ENCODE measurements at regions not wholly inside any gene's neighbourhood (a gene's known extent, or its start where the extent isn't known, plus 50 kb on each side); places are given as distances from the start of the nearest gene placed in this dataset.
"Not testable (repeated sequence)": the region's sequence is repeated elsewhere in the genome, so short reads cannot be mapped to it uniquely, and the experiment has no call there.

- DNase-seq (no peak), ATAC-seq (replicated peaks) (no peak)
- H3K27me3 Mint-ChIP-seq = peaks cover 0 to 4% of the 10 kb centered on the region in 2 donors
- peaks cover 0 to 17% of the 10 kb centered on the region in 2 donors for H3K4me1 Mint-ChIP-seq
- H3K9me3 Mint-ChIP-seq = no peaks in the 10 kb centered on the region
- H3K4me3 Mint-ChIP-seq = no peak overlapping the region
- H3K36me3 Mint-ChIP-seq = no peaks in the 10 kb centered on the region
- no peak overlapping the region for H3K27ac Mint-ChIP-seq
Observed at GRCh38 chr10:64113792-64114191, 592.6 kb downstream of the REEP3 start.

DNA sequence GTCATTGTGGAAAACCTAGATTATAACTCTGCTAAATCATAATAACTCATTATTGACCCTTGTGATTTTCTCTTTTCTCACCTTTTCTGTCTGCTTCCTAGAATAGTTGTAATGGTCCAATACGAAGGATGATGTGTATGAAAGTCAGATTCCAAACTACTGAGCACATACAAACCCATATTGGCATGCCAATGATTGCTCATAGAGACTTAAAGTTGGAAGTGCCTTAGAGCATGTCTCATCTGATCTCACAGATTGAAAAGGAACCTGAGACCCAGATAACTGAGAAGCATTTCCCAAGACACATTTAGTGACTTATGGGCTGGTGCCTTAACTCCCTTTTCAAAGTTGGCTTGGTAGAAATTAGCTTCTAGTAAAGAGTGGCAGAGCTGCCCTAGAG, 594.3 kb downstream of the REEP3 start:
- Mint-ChIP-seq H3K27ac (no peak overlapping the region), H3K36me3 (no peaks in the 10 kb centered on the region), H3K9me3 (no peaks in the 10 kb centered on the region), H3K4me1 (peaks cover 0 to 17% of the 10 kb centered on the region in 2 donors), H3K4me3 (no peak overlapping the region), H3K27me3 (peaks cover 4 to 5% of the 10 kb centered on the region in 2 donors)
- DNase-seq = no peak
- no peak for ATAC-seq (replicated peaks)

- H3K27ac Mint-ChIP-seq = no peak overlapping the region
- no peak overlapping the region for H3K4me3 Mint-ChIP-seq
- peaks cover 0 to 17% of the 10 kb centered on the region in 2 donors for H3K4me1 Mint-ChIP-seq
- H3K9me3 Mint-ChIP-seq = no peaks in the 10 kb centered on the region
- no peak for DNase-seq
- ATAC-seq (replicated peaks) = peak; percentile 41 to 48
- H3K36me3 Mint-ChIP-seq = no peaks in the 10 kb centered on the region
- H3K27me3 Mint-ChIP-seq = peaks cover 4 to 5% of the 10 kb centered on the region in 2 donors
Observed at GRCh38 chr10:64115908-64116643, 594.9 kb downstream of the REEP3 start.

GRCh38 chr10:64116707-64117106, 595.5 kb downstream of the REEP3 start:
- Mint-ChIP-seq H3K4me1 (peaks cover 0 to 17% of the 10 kb centered on the region in 2 donors), H3K4me3 (no peak overlapping the region), H3K36me3 (no peaks in the 10 kb centered on the region), H3K27me3 (peaks cover 4 to 5% of the 10 kb centered on the region in 2 donors), H3K9me3 (no peaks in the 10 kb centered on the region), H3K27ac (no peak overlapping the region)
- ATAC-seq (replicated peaks) (no peak), DNase-seq (no peak)

GRCh38 chr10:64118736-64119135, 597.5 kb downstream of the REEP3 start:
- Mint-ChIP-seq H3K27ac (no peak overlapping the region), H3K27me3 (peaks cover 4 to 5% of the 10 kb centered on the region in 2 donors), H3K9me3 (no peaks in the 10 kb centered on the region), H3K4me3 (no peak overlapping the region), H3K36me3 (no peaks in the 10 kb centered on the region), H3K4me1 (peaks cover 0 to under 1% of the 10 kb centered on the region in 2 donors)
- DNase-seq = no peak
- ATAC-seq (replicated peaks) = no peak

DNA sequence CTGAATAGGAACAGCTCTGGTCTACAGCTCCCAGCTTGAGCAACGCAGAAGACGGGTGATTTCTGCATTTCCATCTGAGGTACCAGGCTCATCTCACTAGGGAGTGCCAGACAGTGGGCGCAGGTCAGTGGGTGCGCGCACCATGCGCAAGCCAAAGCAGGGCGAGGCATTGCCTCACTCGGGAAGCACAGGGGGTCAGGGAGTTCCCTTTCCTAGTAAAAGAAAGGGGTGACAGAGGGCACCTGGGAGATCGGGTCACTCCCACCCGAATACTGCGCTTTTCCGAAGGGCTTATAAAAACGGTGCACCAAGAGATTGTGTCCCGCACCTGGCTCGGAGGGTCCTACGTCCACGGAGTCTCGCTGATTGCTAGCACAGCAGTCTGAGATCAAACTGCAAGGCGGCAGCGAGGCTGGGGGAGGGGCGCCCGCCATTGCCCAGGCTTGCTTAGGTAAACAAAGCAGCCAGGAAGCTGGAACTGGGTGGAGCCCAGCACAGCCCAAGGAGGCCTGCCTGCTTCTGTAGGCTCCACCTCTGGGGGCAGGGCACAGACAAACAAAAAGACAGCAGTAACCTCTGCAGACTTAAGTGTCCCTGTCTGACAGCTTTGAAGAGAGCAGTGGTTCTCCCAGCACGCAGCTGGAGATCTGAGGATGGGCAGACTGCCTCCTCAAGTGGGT, 599.2 kb downstream of the REEP3 start:
- not testable (repeated sequence) for DNase-seq; H3K36me3 Mint-ChIP-seq; H3K27me3 Mint-ChIP-seq; H3K27ac Mint-ChIP-seq; H3K4me1 Mint-ChIP-seq; ATAC-seq (replicated peaks); H3K4me3 Mint-ChIP-seq; H3K9me3 Mint-ChIP-seq

- H3K4me3 Mint-ChIP-seq = no peak overlapping the region
- no peaks in the 10 kb centered on the region for H3K36me3 Mint-ChIP-seq
- no peaks in the 10 kb centered on the region for H3K9me3 Mint-ChIP-seq
- peak in 1 of 2 donors; percentile 25 for ATAC-seq (replicated peaks)
- H3K27ac Mint-ChIP-seq = no peak overlapping the region
- DNase-seq = no peak
- no peaks in the 10 kb centered on the region for H3K4me1 Mint-ChIP-seq
- H3K27me3 Mint-ChIP-seq = no peaks in the 10 kb centered on the region
Observed at GRCh38 chr10:64130152-64130551, 609.0 kb downstream of the REEP3 start.

DNA sequence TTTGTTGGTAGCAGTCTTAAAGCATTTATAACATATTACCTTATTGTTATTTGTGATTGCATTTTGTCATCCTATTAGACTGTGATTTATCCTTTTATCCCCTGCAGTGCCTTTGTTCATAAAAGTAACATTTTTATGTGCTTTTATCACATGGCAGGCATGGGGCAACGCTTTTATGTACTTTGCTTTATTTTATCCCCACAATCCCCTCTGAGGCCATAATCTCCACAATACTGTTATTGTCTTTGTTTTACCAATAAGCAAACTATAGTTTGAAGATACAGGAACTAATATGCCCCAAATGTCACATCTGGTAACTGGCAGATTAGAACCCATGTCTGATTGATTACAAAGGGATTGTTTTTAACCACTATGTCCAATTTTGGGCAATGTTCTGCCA, 613.5 kb downstream of the REEP3 start:
- H3K27me3 Mint-ChIP-seq = peaks cover 0 to 6% of the 10 kb centered on the region in 2 donors
- H3K9me3 Mint-ChIP-seq = peaks cover 0 to 1% of the 10 kb centered on the region in 2 donors
- ATAC-seq (replicated peaks) = no peak
- no peak for DNase-seq
- no peak overlapping the region for H3K27ac Mint-ChIP-seq
- no peaks in the 10 kb centered on the region for H3K36me3 Mint-ChIP-seq
- H3K4me3 Mint-ChIP-seq = no peak overlapping the region
- H3K4me1 Mint-ChIP-seq = no peaks in the 10 kb centered on the region

- H3K4me1 Mint-ChIP-seq = no peaks in the 10 kb centered on the region
- no peaks in the 10 kb centered on the region for H3K36me3 Mint-ChIP-seq
- peaks cover 0 to 6% of the 10 kb centered on the region in 2 donors for H3K27me3 Mint-ChIP-seq
- no peak overlapping the region for H3K27ac Mint-ChIP-seq
- H3K4me3 Mint-ChIP-seq = no peak overlapping the region
- no peaks in the 10 kb centered on the region for H3K9me3 Mint-ChIP-seq
- no peak for DNase-seq
- ATAC-seq (replicated peaks) = no peak
Observed at GRCh38 chr10:64142395-64142794, 621.2 kb downstream of the REEP3 start.

- H3K36me3 Mint-ChIP-seq = no peaks in the 10 kb centered on the region
- H3K4me1 Mint-ChIP-seq = no peaks in the 10 kb centered on the region
- DNase-seq (no peak), ATAC-seq (replicated peaks) (no peak)
- H3K27ac Mint-ChIP-seq = no peak overlapping the region
- H3K4me3 Mint-ChIP-seq = no peak overlapping the region
- no peaks in the 10 kb centered on the region for H3K9me3 Mint-ChIP-seq
- H3K27me3 Mint-ChIP-seq = no peaks in the 10 kb centered on the region
Observed at GRCh38 chr10:64148607-64149006, 627.4 kb downstream of the REEP3 start.

GRCh38 chr10:64156166-64156565, 635.0 kb downstream of the REEP3 start:
- H3K27me3 Mint-ChIP-seq = no peaks in the 10 kb centered on the region
- H3K36me3 Mint-ChIP-seq = no peaks in the 10 kb centered on the region
- DNase-seq (no peak), ATAC-seq (replicated peaks) (no peak)
- no peaks in the 10 kb centered on the region for H3K4me1 Mint-ChIP-seq
- H3K9me3 Mint-ChIP-seq = no peaks in the 10 kb centered on the region
- no peak overlapping the region for H3K27ac Mint-ChIP-seq
- H3K4me3 Mint-ChIP-seq = no peak overlapping the region

DNA sequence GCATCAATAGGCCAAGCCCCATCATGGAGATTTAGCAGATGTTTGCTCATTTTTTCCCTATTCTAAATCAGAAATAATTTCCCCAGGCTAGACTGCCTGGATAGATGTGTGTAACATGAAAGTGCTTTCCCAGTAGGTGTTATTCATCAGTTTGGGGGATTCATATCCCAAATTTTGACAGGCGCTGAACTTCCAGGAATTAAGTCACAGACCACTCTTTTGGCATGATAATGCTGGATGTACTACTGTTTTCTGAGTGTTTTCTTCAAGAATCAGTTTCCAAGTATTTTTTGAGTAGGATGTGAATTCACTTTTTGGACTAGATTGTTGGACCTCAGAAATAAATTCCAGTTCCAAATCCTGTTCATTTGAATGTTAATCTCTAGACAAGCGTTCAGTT, 637.4 kb downstream of the REEP3 start:
- Mint-ChIP-seq H3K36me3 (no peaks in the 10 kb centered on the region), H3K9me3 (no peaks in the 10 kb centered on the region), H3K4me1 (no peaks in the 10 kb centered on the region), H3K27ac (no peak overlapping the region), H3K4me3 (no peak overlapping the region), H3K27me3 (no peaks in the 10 kb centered on the region)
- ATAC-seq (replicated peaks) = no peak
- DNase-seq = no peak

DNA sequence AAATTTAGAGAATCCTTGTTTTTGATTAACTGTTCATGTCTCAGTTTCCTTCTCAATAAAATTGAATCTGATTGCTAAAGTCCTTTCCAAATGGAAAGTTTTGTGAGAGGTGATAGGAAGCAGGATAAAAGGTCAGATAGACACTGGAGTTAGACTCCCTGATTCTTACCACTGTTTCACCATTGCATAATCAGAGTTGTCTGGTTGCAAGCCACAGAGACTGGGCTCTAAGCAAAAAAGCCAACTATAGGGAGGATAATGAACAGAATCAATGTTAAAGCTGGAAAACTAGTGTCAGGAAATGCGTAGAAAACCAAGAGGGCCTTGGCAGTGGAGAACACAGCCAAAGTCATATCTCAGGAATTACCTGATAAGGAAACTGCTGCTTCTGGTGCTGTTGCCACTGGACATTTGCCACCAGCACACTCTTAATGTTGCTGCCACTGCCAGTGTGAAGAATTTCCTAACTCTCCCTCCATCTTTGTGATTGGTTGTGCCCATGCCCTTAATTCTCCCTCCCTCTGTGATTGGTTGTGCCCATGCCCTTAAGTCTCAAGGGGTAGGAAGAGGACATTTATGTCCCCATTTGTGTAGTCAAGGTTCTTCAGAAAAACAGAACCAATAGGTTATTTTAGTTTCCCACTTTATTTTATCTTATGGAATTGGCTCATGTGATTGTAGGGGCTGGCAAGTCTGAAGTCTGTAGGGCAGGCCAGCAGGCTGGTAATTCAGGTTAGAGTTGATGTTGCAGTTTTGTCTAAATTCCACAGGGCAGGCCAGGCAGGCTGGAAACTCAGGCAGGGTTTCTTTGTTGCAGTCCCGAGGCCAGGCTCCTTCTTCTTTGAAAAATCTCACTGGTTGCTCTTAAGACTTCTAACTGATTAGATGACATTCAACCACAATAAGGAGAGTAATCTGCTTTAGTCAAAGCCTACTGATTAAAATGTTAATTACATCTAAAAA, 639.0 kb downstream of the REEP3 start:
- Mint-ChIP-seq H3K4me3 (no peak overlapping the region), H3K4me1 (no peaks in the 10 kb centered on the region), H3K27ac (no peak overlapping the region), H3K36me3 (no peaks in the 10 kb centered on the region), H3K27me3 (no peaks in the 10 kb centered on the region), H3K9me3 (no peaks in the 10 kb centered on the region)
- ATAC-seq (replicated peaks) (no peak), DNase-seq (no peak)

DNA sequence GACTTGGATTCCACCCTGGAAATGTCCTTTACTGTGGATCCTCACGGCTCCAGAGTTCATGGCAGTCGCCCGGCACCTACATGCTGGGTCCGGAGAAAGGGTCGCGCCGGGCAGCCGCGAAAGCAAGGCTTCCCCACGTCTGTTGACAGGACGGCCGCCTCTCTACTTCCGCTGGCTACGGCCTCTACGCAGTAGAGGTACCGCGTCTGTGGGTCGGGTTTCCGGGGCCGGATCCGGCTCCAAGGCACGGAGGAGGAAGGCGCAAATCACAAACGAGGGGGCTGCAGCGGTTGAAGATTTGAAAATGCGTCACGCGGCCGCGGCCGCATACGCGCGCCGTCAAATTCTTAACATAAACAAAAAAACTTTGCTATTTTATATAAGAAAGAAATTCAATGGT, 649.6 kb downstream of the REEP3 start:
- Mint-ChIP-seq H3K36me3 (no peaks in the 10 kb centered on the region), H3K27ac (no peak overlapping the region), H3K9me3 (peaks cover 5 to 8% of the 10 kb centered on the region in 2 donors)

More for the DNA sequence above, 649.6 kb downstream of the REEP3 start:
- DNase-seq = no peak
- Mint-ChIP-seq H3K4me3 (no peak overlapping the region), H3K27me3 (peaks cover 0 to 7% of the 10 kb centered on the region in 2 donors), H3K4me1 (no peaks in the 10 kb centered on the region)
- no peak for ATAC-seq (replicated peaks)
